ENCODE measurements at regions not wholly inside any gene's neighbourhood (a gene's known extent, or its start where the extent isn't known, plus 50 kb on each side); places are given as distances from the start of the nearest gene placed in this dataset.
"Not testable (repeated sequence)": the region's sequence is repeated elsewhere in the genome, so short reads cannot be mapped to it uniquely, and the experiment has no call there.

DNA sequence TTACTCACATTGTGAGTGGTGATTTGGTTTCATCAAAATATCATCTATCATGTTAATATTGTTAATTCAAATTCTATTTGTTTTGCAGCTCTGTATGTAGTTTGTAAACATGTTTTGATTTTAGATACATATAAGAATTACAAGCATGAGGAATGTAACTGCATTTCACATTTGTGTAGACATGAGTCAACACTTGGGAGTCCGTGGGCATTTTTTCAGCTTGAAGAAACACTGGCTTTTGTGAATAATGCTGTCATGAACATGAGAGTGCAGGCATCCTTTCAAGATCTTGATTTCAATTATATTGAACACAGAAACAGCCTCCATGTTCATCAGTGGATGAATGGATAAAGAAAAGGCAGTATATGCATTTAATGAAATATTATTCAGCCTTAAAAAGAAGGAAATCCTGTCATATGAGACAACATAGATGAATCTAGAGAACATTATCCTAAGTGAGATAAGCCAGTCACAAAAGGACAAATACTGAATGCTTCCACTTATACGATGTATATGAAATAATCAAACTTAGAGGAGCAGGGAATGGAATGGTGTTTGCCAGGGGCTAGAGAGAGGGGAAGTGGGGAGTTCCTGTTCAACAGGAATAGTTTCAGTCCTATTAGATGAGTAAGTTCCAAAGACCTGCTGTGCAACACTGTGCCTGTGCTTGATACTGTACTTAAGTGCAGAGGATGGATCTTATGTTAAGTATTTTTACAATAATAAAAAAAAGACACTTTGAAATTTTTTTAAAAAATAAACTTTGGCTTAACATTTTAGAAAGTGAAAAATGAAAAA is 194.9 kb downstream of the LRATD1 start:
- DNase-seq, result no peak

DNA sequence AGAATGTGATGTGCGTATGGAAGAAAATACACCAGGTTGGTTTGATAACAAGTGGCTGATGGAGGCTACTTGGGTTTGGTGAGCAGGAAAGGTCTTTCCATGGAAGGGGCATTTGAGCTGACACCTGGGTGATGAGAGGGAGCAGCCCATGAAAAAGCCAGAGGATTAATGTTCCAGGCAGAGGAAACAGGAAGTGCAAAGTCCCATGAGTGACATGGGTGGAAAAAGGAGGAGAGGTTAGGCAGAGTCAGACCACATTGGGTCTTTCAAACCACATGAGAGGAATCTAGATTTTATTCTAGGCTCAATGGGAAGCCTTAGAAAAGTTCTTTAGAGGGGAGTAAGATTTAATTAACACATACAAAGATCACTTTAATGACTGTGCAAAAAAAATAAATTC is 195.7 kb downstream of the LRATD1 start:
- DNase-seq, result no peak

DNA sequence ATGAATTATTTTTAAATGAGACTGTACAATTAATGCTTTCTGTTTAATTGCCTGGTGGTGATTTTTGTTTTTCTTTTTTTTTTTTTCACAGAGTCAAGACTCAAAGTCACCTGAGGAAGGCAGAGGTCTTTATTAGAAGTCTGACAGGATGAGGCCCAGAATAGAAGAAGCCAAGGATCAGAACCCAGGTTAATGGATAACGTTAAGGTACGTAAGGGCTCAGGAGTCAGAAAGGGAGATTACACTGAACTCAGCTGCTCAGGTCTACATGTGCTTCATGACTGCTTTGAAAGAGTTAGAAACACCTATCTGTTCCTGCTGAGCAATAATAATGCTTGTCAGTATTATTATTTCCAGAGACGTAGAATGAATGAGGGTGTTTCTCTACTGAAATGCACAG is 196.5 kb downstream of the LRATD1 start:
- no peak for DNase-seq

DNA sequence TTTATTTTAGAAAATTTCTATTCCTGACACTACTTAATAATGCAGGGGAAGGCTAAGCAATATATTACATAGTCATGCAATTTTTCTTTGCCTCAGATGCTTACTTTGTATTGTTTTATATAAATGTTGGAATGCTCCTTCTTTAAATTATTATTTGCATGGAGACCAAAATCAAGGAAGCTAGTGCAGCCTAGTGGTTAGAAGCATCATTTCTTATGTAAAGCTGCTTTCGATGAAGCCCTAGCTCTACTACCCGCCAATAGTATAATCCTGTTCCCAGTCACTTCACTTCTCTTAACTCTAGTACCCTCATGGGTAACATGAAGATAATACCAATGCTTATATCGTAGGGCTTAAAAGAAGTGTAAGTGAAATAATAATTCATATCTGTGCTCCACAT is 198.9 kb downstream of the LRATD1 start:
- DNase-seq, result no peak

DNA sequence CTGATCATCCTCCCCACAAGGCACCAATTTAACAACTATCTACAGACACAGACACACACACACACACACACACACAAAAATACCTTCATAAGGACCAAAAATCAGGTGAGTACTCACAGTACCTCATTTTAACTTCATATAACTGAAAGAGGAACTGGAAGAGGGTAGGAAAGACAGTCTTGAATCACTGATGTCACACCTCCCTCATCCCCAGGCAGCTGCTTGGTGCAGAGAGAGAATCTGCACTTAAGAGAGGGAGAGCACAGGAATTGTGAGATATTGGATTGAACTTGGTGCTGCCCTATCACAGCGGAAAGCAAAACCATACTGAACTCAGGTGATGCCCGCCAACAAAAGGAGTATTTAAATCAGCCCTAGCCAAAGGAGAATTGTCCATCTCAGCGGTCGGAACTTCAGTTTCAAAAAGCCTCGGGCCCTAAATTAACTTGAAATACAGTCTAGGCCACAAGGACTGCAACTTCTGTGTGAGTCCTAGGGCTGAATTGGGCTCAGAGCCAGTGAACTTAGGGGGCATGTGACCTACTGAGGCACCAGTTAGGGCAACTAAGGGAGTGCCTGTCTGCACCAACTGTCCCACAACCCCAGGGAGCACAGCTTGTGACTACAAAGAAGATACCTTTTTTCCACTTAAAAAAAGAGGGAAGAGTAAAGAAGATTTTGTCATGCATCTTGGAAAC is 211.1 kb downstream of the LRATD1 start:
- DNase-seq, result no peak

DNA sequence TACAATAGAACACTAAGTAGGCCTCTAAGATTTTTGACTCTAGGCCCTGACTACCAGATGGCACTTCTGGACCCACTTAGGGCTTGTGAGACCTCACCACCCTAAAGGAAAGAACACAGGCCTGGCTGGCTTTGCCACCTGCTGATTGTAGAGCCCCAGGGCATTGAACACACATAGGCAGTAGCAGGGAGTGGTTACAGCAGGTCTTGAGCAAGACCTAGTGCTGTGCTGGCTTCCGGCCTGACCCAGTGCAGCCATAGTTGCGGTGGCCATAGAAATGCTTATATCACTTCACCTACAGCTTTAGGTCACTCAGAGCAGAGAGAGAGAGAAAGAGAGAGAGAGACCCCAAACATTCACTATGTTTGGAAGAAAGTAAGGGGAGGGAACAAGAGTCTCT is 223.2 kb downstream of the LRATD1 start:
- DNase-seq, result no peak

DNA sequence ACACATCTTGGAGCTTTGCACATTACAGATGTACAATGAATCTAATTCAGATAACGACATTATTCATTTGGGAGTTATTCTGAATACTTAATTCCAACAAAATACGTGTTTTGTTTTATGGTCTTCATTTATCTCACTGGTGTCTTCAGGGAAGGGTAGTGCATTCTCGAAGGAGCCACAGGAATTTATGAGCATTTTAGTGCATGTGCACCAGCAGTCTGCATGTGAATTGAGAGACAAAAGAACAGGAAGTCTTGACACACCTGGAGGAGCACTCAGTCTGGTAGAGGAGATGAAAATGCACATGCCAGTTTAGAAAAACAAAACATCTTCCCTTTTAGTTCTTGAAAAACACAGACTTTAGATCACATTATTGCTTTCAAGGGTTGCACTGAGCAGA is 228.7 kb downstream of the LRATD1 start:
- DNase-seq, result no peak

DNA sequence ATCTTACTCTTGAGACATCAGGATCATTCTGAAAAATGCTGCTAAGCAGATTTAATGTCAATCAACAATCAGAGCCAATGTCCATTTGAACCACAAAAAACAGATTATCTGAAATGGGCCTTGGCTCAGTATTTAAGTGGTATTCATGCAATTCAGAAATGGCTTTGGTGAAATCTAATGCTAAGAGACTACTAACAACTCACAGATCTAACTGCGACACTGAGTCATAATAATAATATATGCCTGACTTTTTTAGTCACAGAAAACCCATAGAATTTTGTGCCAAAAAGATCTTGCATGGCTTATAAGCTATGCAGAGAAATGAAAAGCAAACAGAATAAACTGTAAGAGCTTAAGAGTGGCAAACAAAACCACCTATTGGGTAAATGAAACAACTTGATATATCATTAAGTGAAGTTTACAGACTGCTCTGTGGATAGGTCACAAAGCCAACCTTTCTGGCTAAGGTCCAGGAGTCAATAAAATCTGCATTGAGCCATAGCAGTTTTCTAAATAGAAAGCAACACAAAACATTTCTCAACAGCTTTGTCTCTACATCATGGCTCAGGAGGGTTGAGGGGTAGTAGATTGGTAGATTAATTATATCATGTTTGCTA is 234.3 kb downstream of the LRATD1 start:
- DNase-seq, result no peak

DNA sequence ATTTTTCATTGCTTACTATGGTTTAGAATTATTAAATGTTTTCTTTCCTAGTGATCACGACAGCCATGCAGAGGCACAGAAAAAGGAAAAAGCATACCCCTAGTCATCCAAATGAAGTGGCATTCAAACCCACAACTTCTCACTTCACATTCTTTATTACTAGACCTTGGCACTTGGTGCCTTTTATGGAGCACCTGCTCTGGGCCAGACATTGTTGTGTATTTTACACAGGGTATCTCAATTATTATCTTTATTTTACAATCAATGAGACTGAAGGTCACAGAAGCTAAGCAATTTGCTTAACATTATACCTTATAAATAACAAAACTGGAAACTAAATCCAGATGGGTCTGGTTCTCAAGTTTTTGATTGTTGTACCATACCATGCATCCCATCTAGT is 235.3 kb downstream of the LRATD1 start:
- DNase-seq, result no peak

DNA sequence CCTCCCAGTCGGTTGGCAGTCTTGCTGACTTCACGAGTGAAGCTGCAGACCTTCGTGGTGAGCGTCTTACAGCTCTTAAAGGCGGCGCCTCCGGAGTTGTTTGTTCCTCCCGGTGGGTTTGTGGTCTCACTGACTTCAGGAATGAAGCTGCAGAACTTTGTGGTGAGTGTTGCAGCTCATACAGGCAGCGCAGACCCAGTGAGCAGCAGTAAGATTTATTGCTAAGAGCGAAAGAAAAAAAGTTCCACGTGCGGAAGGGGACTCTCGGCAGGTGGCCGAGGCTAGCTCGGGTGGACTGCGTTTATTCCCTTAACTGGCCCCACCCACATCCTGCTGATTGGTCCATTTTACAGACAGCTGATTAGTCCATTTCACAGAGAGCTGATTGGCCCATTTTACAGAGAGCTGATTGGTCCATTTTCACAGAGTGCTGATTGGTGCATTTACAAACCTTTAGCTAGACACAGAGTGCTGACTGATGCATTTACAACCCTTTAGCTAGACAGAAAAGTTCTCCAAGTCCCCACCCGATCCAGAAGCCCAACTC is 240.3 kb downstream of the LRATD1 start:
- DNase-seq, result no peak

DNA sequence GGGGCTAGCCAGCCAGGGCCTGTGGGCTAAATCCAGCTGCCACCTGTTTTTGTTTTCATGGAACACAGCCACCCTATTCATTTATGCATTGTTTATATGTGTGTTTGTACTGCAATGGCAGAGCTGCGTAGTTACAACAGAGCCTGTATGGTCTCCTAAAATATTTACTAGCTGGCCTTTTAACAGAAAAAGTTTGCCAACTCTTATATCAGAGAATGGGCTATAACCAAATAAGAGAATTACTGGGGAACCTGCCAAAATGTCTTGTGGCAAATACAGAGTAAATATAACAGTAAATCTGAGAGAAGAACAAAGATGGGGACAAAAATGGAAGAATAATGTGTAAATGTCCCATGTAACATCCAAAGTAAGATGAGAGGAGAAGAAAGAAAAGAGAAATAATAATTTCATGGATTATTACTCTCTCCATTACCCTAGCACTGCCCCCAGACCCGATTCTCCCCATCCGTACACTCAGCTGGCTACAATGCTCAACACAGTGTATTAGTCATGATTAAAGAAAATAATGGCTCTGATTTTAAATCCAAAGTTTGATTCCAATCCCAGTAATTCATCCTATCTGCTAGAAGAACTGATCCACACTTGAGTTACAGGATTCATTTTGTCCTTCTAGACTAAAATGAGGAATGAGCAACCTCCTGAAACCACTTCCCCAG is 249.3 kb downstream of the LRATD1 start:
- DNase-seq, result no peak

DNA sequence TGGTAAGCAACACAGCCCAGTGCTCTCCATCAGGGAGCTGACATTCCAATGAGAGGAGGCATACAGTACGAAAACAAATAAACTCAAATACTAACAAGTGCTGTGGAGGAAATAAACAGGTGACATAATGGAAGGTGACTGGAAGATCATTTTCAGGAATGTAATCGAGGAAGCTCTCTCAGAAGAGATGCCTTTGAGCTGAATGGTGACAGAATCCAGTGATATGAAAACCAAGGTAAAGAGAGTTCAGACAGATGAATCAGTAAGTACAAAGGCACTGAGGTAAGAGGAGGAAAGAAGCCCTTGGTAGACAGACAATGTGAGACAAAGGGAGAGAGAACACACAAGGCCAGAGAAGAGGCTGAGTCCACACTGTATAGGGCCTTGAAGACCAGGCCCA is 252.1 kb downstream of the LRATD1 start:
- DNase-seq, result no peak

DNA sequence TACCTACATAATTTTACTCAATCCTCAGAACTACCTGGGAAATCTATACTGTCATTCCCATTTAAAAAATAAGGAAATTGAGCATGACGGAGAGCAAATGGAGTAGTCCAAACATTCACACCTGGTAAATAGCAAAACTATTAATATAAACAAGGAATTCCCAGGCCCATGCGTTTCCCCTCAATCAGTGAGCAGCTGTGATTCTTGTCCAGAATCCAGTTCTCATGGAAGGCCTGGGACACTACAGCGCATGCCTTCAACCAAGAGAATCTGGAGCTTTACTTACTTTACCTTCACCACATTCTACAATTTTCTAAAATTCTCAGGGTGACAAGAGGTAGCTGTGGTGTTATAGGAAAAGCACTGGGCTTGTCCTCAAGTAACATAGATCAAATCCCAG is 259.0 kb downstream of the LRATD1 start:
- peak; percentile 38 for DNase-seq

DNA sequence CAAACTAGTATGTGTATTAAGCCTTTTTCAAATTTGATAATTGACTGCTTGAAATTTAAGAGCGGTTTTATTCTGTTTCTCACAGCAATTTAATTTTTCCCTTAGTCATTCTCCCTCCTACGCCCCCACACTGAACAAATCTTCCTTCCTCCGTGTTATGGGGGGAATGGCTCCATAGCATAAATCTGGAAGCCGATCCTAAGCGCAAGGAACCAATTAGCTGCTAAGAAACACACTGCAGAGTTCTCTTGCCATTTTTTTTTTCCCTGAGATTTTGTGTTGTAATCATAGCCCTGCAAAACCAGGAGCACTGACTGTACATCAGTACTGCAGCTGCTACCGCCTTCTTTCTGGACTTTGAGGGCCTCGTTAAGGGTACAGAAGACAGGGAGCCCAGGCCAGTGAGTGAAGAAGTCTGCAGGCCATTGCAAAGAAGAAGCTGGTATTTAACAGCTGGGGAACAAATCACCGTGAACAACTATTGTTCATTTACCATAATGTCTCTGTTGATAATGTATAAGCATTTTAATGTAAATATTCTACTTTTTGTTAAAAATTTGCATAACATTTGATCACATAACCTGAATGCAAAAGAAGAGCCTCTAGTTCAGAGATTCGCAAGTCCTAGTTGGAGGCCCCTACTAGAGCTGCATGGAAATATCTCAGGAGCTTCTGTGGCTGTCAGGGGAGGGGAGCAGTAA is 264.0 kb downstream of the LRATD1 start:
- DNase-seq, result no peak

DNA sequence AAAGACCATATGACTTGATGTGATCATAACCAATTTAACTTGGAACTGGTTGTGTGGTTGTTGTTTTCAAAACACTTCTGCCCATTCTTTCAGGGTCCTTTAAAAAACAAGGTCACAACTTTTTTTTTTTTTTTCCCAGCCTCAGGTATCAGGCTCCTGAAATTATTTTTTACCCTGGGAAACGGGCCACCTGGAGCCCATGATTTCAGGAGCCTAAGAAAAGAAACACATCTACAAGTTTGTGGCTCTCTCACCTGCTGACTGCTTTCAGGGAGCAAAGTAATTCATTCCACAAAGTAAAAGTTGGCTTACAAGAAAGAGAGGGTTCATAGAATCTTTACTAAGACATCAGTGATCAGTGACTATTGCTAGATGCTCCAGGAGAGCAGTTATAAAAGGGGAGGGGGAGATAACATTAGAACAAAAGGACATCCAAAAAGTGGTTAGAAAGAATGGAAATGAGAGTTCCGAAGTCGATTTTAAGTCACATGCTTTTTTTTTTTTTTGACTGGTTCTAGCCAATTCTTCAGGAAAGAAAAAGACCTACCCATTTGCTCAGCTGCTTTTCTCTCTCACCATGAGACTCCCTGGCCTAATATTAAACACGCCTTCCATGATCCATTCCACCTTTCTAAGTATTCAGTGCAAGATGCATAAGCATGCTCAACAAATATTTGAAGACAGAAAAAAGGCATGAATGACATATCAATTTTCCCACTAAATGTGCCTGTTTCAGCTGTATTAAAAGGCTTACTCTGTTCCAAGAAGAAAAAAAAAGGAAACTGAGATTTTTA is 267.3 kb downstream of the LRATD1 start:
- DNase-seq, result no peak

DNA sequence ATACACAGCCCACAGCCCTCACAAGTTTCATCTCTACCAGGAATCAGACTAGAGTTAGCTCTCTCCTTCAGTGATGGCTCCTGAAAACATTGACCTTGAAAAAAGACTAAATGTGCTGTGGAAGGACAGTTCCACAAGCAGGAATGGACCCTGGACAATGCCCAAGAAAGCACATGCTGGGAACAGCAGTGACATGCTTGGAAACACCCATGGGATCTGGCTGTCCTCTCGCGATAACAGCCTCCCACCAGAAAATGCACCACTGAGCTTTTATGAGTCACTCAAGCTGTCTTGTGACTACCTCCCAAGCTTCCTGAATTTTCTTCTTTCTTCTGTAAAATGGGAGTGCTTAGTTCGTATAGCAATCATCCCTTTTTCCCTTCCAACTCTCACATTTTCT is 269.2 kb downstream of the LRATD1 start:
- no peak for DNase-seq

DNA sequence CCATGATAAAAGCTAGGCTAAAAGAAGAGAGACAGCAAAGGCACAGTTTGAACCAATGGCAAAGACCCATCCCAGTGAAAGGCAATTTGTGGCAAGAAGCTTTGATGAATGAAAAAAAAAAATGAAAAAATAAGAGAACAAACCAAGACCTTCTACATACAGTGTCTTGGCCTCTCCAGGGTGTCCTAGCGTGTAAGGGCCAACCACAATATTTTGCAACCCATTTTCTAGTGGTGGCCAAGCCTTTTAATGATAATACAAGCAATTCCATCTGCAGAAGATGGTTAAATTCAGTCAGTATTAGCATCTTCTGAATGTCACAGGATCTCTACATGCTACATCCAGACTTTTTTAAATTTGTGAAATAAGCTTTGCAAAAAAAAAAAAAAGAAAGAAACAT is 270.4 kb downstream of the LRATD1 start:
- no peak for DNase-seq

DNA sequence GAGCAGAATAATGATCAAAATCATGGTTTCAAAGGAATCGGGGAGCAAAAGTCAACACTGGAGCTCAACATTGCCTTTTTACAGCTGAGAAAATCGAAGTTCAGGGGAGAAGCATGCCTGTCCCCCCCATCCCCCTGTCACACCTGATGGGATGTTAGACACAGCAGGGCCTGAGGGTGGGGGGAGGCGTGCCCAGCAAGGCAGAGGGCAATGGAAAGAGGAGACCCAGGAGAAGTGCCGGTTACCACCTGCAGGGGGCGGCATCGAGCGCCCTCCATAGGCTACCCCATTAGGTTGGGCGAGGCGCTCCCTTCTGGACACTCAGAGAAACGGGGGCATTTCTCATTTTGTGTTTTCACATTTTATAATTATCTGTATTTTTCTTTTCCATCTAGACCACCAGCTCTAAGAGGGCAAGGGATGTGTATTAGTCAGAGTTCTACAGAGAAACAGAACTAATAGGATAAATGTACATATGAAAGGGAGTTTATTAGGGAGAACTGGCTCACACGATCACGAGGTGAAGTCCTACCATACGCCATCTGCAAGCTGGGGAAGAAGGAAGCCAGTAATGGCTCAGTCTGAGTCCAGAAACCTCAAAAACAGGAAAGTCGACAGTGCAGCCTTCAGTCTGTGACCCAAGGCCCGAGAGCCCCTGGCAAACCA is 271.3 kb downstream of the LRATD1 start:
- no peak for DNase-seq

DNA sequence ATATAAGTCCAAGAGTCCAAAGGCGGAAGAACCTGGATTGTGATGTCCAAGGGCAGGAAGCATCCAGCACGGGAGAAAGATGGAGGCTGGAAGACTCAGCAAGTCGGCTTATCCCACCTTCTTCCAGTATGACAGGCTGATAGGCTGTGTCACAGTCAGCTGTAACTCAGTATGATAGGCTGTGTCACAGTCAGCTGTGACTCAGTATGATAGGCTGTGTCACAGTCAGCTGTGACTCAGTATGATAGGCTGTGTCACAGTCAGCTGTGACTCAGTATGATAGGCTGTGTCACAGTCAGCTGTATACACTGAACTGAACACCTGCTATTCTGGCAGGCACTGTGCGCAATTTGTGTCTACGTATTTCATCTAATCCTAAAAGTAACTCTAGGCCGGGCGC is 271.9 kb downstream of the LRATD1 start:
- not testable (repeated sequence) for DNase-seq

DNA sequence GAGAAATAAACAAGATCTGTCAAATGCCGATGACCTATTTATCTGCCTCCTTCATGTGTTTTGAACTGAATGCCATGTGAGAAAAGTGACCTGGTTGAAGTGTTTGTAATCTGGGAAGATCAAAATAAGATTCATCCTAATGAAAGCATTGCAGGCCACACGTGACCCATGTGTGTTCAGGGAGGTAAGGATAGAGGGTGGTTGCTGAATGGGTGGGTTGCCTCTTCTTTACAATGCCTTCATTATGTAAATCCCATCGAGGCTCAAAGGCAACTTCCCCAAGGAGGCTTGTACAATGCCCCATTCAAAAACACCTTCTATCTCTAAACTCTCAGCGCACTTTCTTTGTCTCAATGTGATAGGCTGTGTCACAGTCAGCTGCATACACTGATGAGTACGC is 273.1 kb downstream of the LRATD1 start:
- DNase-seq, result no peak

Measured in muscle of arm (tissue), 1 donor.